ENCODE measurements at regions not wholly inside any gene's neighbourhood (a gene's known extent, or its start where the extent isn't known, plus 50 kb on each side); places are given as distances from the start of the nearest gene placed in this dataset.
"Not testable (repeated sequence)": the region's sequence is repeated elsewhere in the genome, so short reads cannot be mapped to it uniquely, and the experiment has no call there.

DNA sequence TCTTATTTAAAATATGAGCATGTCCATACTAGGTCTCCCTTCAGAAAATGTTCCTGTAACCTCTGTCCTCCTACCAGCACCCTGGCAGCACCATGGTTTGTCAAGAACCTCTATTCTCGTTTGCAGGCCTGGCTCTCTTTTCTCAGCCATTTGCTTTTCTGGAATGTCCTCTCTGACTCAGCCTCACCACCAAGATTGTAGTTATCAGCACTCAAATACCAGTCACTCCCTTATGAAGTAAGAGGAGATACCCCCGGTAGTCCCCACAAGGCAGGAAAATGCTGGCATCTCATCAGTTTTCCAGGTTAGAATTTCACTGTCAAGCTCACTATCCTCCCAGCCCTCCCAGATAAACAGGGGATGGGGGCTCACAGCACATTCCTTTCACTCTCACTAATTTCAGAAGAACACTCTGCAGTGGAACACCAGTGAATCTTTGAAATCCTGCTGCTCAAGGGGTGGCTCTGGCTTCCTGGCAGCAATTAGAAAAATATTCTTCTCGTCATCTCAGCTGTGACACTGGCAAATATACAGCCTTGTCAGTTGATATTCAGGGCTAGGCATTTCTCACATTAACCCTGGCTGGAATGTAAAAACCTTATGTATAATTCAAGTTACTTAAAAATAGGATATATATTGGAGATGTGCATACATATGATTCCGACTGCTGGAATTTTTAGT, 129.2 kb downstream of the TBX18 start:
- TF ChIP-seq, protein P1, sequence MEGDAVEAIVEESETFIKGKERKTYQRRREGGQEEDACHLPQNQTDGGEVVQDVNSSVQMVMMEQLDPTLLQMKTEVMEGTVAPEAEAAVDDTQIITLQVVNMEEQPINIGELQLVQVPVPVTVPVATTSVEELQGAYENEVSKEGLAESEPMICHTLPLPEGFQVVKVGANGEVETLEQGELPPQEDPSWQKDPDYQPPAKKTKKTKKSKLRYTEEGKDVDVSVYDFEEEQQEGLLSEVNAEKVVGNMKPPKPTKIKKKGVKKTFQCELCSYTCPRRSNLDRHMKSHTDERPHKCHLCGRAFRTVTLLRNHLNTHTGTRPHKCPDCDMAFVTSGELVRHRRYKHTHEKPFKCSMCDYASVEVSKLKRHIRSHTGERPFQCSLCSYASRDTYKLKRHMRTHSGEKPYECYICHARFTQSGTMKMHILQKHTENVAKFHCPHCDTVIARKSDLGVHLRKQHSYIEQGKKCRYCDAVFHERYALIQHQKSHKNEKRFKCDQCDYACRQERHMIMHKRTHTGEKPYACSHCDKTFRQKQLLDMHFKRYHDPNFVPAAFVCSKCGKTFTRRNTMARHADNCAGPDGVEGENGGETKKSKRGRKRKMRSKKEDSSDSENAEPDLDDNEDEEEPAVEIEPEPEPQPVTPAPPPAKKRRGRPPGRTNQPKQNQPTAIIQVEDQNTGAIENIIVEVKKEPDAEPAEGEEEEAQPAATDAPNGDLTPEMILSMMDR (IDR thresholded peaks at IDR 0.05; ENCODE audit: low read depth, low read length, missing control alignments), result no peak
- no peak for DNase-seq (ENCODE audit: low read depth)
- in situ Hi-C loops (cut with HindIII; ENCODE audit: low sequenced_read_pairs), result no loop called here
- H3K4me3 ChIP-seq (ENCODE audit: low read depth, low read length), result no peak overlapping the region

DNA sequence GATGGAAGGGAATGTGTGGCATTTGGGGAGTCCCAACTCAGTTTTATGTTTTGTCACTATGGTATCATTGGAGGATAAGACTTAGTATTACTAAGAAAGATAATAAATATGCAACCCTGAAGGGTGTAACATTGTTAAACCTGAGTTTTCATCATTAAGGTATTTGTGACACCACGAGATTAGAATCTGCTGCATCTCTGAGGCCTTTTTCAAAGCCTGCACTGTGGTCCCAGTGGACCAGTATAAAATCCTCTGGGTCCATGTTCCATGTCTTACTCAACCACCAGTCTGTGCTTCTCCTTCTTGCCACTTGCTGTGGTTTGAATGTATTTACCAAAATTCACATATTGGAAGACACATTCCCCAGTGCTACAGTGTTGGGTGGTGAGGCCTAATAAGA, 130.6 kb downstream of the TBX18 start:
- TF ChIP-seq, protein P1 (IDR thresholded peaks at IDR 0.05; ENCODE audit: low read depth, low read length, missing control alignments), result no peak

DNA sequence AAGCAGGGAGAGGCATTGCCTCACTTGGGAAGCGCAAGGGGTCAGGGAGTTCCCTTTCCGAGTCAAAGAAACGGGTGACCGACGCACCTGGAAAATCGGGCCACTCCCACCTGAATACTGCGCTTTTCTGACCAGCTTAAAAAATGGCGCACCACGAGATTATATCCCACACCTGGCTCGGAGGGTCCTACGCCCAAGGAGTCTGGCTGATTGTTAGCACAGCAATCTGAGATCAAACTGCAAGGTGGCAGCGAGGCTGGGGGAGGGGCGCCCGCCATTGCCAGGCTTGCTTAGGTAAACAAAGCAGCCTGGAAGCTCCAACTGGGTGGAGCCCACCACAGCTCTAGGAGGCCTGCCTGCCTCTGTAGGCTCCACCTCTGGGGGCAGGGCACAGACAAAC, 137.9 kb downstream of the TBX18 start:
- in situ Hi-C loops (cut with HindIII; ENCODE audit: low sequenced_read_pairs); H3K4me3 ChIP-seq (ENCODE audit: low read depth, low read length); DNase-seq (ENCODE audit: low read depth): not testable (repeated sequence)

More for the DNA sequence above, 130.6 kb downstream of the TBX18 start:
- DNase-seq (ENCODE audit: low read depth), result no peak
- in situ Hi-C loops (cut with HindIII; ENCODE audit: low sequenced_read_pairs), result no loop called here
- no peak overlapping the region for H3K4me3 ChIP-seq (ENCODE audit: low read depth, low read length)

DNA sequence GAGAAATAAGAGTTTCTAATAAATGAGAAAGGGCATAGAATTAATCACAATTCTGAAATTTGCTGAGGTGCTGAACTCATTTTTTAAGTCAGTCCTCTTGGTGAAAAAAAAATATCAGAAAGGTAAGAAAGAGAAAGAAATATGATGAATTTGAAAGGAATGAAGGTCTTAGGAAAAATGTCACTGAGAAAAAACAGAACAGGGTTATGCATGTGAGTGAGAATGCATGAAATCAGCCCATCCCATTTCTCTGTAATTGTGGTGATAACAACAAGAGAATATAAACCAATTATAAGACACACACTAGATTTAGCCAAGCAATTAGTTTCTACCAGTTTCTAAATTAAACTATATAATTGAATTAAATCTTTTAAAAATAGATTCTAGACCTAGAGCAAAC, 138.9 kb downstream of the TBX18 start:
- no peak for DNase-seq (ENCODE audit: low read depth)
- in situ Hi-C loops (cut with HindIII; ENCODE audit: low sequenced_read_pairs), result no loop called here
- TF ChIP-seq, protein P1 (IDR thresholded peaks at IDR 0.05; ENCODE audit: low read depth, low read length, missing control alignments), result no peak

DNA sequence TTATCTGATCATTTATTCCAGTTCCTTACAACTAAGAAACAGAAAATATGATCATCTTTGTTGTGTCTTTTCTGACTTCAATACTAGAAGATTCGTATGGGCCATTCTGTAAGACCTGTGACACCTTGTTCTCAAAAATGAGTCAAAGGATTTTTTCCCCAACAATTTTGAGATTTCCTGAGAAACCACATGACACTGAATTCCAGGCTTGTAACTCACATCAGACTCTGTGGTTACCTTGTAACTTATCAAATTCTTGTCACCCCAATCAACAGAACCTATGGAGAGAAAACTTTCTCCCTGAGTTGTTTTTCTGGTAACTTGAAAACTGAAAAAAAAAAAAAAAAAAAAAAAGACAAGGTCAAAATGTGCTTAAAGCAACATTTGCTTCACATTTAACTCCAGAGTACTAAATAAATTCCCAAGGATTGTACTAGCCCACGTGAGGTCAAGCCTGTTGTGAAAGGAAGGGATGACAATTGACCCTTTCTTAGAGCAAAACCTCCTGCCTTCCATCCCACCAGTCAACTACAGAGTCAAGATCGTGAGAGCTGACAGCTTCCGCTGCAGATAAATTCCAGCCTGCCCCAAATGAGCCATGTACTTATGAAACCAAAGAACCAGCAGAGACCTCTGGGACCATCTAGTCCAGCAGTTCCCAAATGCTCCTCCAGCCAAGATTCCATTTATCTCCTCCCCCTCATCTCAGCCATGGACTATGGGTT, 140.3 kb downstream of the TBX18 start:
- TF ChIP-seq, protein P1 (IDR thresholded peaks at IDR 0.05; ENCODE audit: low read depth, low read length, missing control alignments), result no peak
- no peak overlapping the region for H3K4me3 ChIP-seq (ENCODE audit: low read depth, low read length)
- in situ Hi-C loops (cut with HindIII; ENCODE audit: low sequenced_read_pairs), result no loop called here
- peak; percentile 64 for DNase-seq (ENCODE audit: low read depth)

More for the DNA sequence above, 138.9 kb downstream of the TBX18 start:
- H3K4me3 ChIP-seq (ENCODE audit: low read depth, low read length), result no peak overlapping the region

DNA sequence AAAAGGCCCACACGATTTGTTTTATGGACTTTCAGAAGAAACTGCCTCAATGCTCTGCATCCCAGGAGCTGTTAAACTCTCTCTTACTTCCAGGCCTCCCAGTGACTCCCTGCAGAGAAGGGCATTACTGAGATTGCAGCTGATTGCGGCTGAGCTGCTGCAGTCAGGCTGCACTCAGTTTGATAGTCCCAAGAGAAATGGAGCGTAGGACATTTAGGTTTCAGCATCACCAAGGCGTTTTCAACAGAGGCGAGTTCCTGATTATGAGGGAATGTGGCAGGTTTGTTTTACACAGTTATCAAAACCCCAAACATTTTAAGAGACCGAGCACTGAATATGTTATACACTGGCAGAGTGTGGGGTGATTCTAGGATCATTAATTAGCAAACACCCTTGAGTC, 145.6 kb downstream of the TBX18 start:
- DNase-seq (ENCODE audit: low read depth), result peak; percentile 32
- TF ChIP-seq, protein P1 (IDR thresholded peaks at IDR 0.05; ENCODE audit: low read depth, low read length, missing control alignments), result no peak
- in situ Hi-C loops (cut with HindIII; ENCODE audit: low sequenced_read_pairs), result no loop called here
- H3K4me3 ChIP-seq (ENCODE audit: low read depth, low read length), result no peak overlapping the region
